Thyroid gland (tissue), 4 donors: ENCODE measurements at regions not wholly inside any gene's neighbourhood (a gene's known extent, or its start where the extent isn't known, plus 50 kb on each side); places are given as distances from the start of the nearest gene placed in this dataset.
"Not testable (repeated sequence)": the region's sequence is repeated elsewhere in the genome, so short reads cannot be mapped to it uniquely, and the experiment has no call there.

Source experiments
- DNase-seq, 2 donors: peaks; one replicate each; pipeline ENCODE4 v3.0.0-alpha.2; 2019
- H3K27ac ChIP-seq, 3 donors: fragments of 200-600 bp; sonication (generic); 1 replicate in 2 of 3; 2 replicates in 1 of 3; pipeline ENCODE4 v1.5.1; 2016 to 2019; ENCODE audit warnings: mild to moderate bottlenecking in 1 of 3, moderate library complexity in 1 of 3
- H3K27me3 ChIP-seq: fragments of 200-600 bp; sonication (generic); one replicate; pipeline ENCODE4 v1.5.1; 2019
- H3K36me3 ChIP-seq, 2 donors: fragments of 200-600 bp; sonication (generic); one replicate each; pipeline ENCODE4 v1.5.1; 2016 to 2019
- H3K4me1 ChIP-seq, 2 donors: fragments of 200-600 bp; sonication (generic); one replicate each; pipeline ENCODE4 v1.5.1; 2017 to 2019
- H3K4me3 ChIP-seq, 3 donors: fragments of 200-600 bp; sonication (generic); replicated peaks in 1 of 3; 1 replicate in 2 of 3; 2 replicates in 1 of 3; pipeline ENCODE4 v1.5.1; 2016; ENCODE audit warnings: mild to moderate bottlenecking in 1 of 3
- H3K9me3 ChIP-seq: fragments of 200-600 bp; sonication (generic); one replicate; pipeline ENCODE4 v1.5.1; 2017
- CTCF ChIP-seq, 6 experiments: fragments of 200-600 bp in 3 of 6; fragments of 450-650 bp in 3 of 6; sonication (generic) in 3 of 6; IDR thresholded peaks; one replicate each; pipeline ENCODE4 v1.5.1; 2016 to 2019; ENCODE audit warnings: antibody characterized with exemption in 6 of 6, mild to moderate bottlenecking in 2 of 6, inconsistent platforms in 1 of 6, moderate library complexity in 1 of 6
- POLR2A ChIP-seq, 2 donors: fragments of 450-650 bp; IDR thresholded peaks; one replicate each; pipeline ENCODE4 v1.6.1; 2017; ENCODE audit warnings: antibody characterized with exemption in 2 of 2, mild to moderate bottlenecking in 2 of 2, moderate library complexity in 1 of 2
- WGBS, 2 donors: methylation state at CpG; one replicate each; pipeline ENCODE4 v1.1.5; 2017; 5-methylcytosine and 5-hydroxymethylcytosine counted together
- intact Hi-C: fragments of 100-400 bp; cut with DNase I; formaldehyde crosslinking; loops from one replicate; pipeline ENCODE4 v1.15.1; 2023

- WGBS, 2 donors = 41 to 55% methylated on average over 2 of the region's 2 CpGs
- H3K4me1 ChIP-seq = peaks cover 5 to 33% of the 10 kb centered on the region in 2 donors
- intact Hi-C loops = no loop called here
- DNase-seq = no peak
- no peaks in the 10 kb centered on the region for H3K9me3 ChIP-seq
- H3K4me3 ChIP-seq = no peak overlapping the region
- no peaks in the 10 kb centered on the region for H3K36me3 ChIP-seq
- TF ChIP-seq POLR2A (IDR thresholded peaks at IDR 0.05) = no peak
- no peak for TF ChIP-seq CTCF (IDR thresholded peaks at IDR 0.05)
- H3K27ac ChIP-seq = no peak overlapping the region
- no peaks in the 10 kb centered on the region for H3K27me3 ChIP-seq
Measured at GRCh38 chr13:50421473-50422130, 406.4 kb downstream of the KCNRG start.

GRCh38 chr13:50422181-50423148 lies 407.2 kb downstream of the KCNRG start:
- no peak overlapping the region for H3K4me3 ChIP-seq

GRCh38 chr13:50424993-50425392 lies 409.7 kb downstream of the KCNRG start:
- 87 to 92% methylated on average over 2 of the region's 2 CpGs for WGBS, 2 donors

More at GRCh38 chr13:50422181-50423148, 407.2 kb downstream of the KCNRG start:
- no peak for TF ChIP-seq POLR2A (IDR thresholded peaks at IDR 0.05)
- TF ChIP-seq CTCF (IDR thresholded peaks at IDR 0.05) = no peak
- WGBS, 2 donors = 82 to 83% methylated on average over 12 of the region's 12 CpGs
- DNase-seq = no peak
- no peaks in the 10 kb centered on the region for H3K36me3 ChIP-seq
- no peak overlapping the region for H3K27ac ChIP-seq
- peaks cover 10 to 41% of the 10 kb centered on the region in 2 donors for H3K4me1 ChIP-seq
- H3K9me3 ChIP-seq = no peaks in the 10 kb centered on the region
- intact Hi-C loops = no loop called here
- H3K27me3 ChIP-seq = no peaks in the 10 kb centered on the region

GRCh38 chr13:50425772-50426171 lies 410.5 kb downstream of the KCNRG start:
- Histone ChIP-seq H3K27me3 (no peaks in the 10 kb centered on the region), H3K4me1 (peaks cover 10 to 28% of the 10 kb centered on the region in 2 donors), H3K9me3 (no peaks in the 10 kb centered on the region), H3K27ac (peak overlapping the region in 2 of 3 donors; percentile 12 to 33), H3K36me3 (no peaks in the 10 kb centered on the region), H3K4me3 (no peak overlapping the region)
- intact Hi-C loops = no loop called here
- DNase-seq = peak in 1 of 2 donors; percentile 26
- TF ChIP-seq CTCF (IDR thresholded peaks at IDR 0.05) (no peak), POLR2A (IDR thresholded peaks at IDR 0.05) (no peak)

More at GRCh38 chr13:50424993-50425392, 409.7 kb downstream of the KCNRG start:
- no peak for DNase-seq
- H3K4me1 ChIP-seq = peaks cover 10 to 31% of the 10 kb centered on the region in 2 donors
- H3K36me3 ChIP-seq = no peaks in the 10 kb centered on the region
- H3K4me3 ChIP-seq = no peak overlapping the region
- no peaks in the 10 kb centered on the region for H3K9me3 ChIP-seq
- H3K27ac ChIP-seq = no peak overlapping the region
- intact Hi-C loops = no loop called here
- no peak for TF ChIP-seq POLR2A (IDR thresholded peaks at IDR 0.05)
- no peaks in the 10 kb centered on the region for H3K27me3 ChIP-seq

- DNase-seq = no peak
- no peak overlapping the region for H3K4me3 ChIP-seq
- H3K4me1 ChIP-seq = peaks cover 10 to 18% of the 10 kb centered on the region in 2 donors
- TF ChIP-seq CTCF (IDR thresholded peaks at IDR 0.05) (no peak), POLR2A (IDR thresholded peaks at IDR 0.05) (no peak)
- intact Hi-C loops = no loop called here
- H3K27me3 ChIP-seq = no peaks in the 10 kb centered on the region
- no peaks in the 10 kb centered on the region for H3K9me3 ChIP-seq
- H3K36me3 ChIP-seq = no peaks in the 10 kb centered on the region
- H3K27ac ChIP-seq = peak overlapping the region in 1 of 3 donors; percentile 14
Measured at GRCh38 chr13:50426927-50427326, 411.7 kb downstream of the KCNRG start.

GRCh38 chr13:50427511-50427910 lies 412.3 kb downstream of the KCNRG start:
- H3K36me3 ChIP-seq, H3K9me3 ChIP-seq, H3K27ac ChIP-seq, H3K27me3 ChIP-seq, DNase-seq, intact Hi-C loops, H3K4me3 ChIP-seq: not testable (repeated sequence)
- H3K4me1 ChIP-seq = peaks cover 10 to 14% of the 10 kb centered on the region in 2 donors
- WGBS, 2 donors = 85 to 95% methylated on average over 9 of the region's 9 CpGs
